HG03521 (cell line): ENCODE measurements at regions not wholly inside any gene's neighbourhood (a gene's known extent, or its start where the extent isn't known, plus 50 kb on each side); places are given as distances from the start of the nearest gene placed in this dataset.
"Not testable (repeated sequence)": the region's sequence is repeated elsewhere in the genome, so short reads cannot be mapped to it uniquely, and the experiment has no call there.

Experiments
- ATAC-seq: cut with Tn5 transposase; IDR thresholded peaks from one replicate; pipeline ENCODE4 v1.9.1; 2021; ENCODE audit warnings: mild to moderate bottlenecking, moderate library complexity; ENCODE audit not compliant: unreplicated experiment

DNA sequence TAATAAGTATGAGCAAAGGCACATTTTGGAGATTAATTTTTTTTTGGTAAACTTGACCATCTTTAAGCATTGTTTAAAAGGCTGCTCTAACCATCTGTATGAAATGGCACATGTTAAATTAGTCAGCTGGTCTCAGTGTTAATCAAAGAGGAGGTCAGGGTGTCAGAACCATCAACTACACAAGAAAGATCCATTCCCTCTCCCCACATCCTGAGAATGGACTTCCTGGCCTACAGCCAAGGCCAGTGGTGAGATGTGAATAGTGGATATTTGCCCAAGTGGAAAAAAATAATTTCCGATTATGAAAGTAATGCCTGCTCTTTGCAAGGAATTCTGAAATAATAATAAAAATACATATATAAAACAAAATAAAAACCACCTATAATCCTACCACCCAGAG is 641.7 kb downstream of the NR2F2 start:
- no peak for ATAC-seq

GRCh38 chr15:96974761-96975160 is 644.3 kb downstream of the NR2F2 start:
- no peak for ATAC-seq

DNA sequence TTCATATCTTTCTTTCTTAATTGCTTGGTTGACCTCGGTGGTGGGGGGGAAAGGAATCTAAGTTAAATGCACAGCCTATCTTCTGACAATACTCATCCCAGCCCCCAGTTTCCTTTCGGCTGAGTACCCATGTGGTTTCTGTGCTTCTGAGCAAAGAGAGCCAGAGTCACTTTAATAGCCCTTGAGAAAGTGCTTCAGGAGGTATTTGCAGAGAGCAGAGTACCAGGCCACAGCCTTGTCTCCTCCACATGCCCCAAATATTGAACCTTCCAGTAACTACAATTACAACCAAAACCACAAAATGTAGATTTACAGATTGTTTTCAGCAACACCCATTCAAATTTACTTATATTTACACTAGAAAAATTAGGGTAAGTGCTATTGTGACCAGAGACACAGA is 647.4 kb downstream of the NR2F2 start:
- ATAC-seq: no peak

GRCh38 chr15:96978937-96979473 is 648.5 kb downstream of the NR2F2 start:
- ATAC-seq: no peak

- not testable (repeated sequence) for ATAC-seq
These were observed 653.7 kb downstream of the NR2F2 start for GRCh38 chr15:96984121-96984671.

- ATAC-seq: no peak
These were observed 662.3 kb downstream of the NR2F2 start for GRCh38 chr15:96992817-96993216.

- ATAC-seq: no peak
These were observed 667.0 kb downstream of the NR2F2 start for GRCh38 chr15:96997538-96997937.

GRCh38 chr15:97009031-97009431 is 678.5 kb downstream of the NR2F2 start:
- no peak for ATAC-seq

DNA sequence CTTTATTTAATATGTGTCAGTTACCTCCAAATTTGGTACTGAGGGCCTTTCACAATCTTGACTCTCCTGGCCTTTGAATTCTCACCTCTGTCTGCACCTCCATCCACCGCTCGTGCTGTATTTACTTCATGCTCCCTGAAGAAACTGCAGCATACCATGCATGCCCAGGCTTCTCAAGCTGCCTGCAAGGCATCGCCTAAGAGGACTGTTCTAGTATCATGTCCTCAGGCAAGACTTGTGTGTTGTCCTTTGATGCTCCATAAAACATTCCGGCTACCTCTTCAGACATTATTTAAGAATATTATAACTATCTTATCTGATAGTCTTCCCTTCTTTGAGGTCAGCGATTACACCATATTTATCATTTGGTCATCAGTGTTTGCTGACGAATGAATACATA is 682.5 kb downstream of the NR2F2 start:
- no peak for ATAC-seq

GRCh38 chr15:97013491-97013890 is 683.0 kb downstream of the NR2F2 start:
- ATAC-seq: no peak

- no peak for ATAC-seq
These were observed 683.5 kb downstream of the NR2F2 start for GRCh38 chr15:97014001-97014400.

DNA sequence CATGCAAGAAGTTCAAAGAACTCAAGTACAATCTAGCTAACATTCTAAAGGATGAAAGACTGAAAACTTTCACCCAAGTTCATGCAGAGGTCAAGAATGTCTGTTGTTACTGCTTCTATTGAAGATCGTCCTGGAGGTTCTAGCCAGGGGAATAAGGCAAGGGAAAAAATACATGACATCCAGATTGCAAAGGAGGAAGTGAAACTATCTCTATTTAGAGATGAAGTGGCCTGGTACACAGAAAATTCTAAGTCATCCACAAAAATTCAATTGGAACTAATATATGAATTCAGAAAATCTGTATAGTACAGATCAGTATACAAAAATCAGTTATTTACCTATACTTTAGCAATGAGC is 693.0 kb downstream of the NR2F2 start:
- ATAC-seq: no peak

DNA sequence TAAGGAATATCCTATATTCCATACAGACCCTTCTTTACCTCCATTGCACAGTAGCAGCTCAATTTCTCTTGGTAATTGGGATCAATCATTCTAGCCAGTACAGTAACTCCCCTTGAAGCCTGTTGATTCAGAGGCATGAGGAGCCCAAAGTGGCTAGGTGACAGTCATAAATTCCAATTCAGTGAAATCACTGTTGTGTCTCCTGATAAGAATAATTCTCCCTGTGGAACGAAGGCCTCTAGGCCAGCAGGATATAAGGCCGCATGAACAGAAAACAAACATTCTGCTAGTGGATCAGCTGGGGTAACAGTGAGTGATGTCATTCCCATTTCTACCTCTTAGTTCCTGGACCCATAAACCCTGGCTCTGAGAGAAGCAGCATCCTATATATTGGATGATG is 696.3 kb downstream of the NR2F2 start:
- ATAC-seq: no peak

DNA sequence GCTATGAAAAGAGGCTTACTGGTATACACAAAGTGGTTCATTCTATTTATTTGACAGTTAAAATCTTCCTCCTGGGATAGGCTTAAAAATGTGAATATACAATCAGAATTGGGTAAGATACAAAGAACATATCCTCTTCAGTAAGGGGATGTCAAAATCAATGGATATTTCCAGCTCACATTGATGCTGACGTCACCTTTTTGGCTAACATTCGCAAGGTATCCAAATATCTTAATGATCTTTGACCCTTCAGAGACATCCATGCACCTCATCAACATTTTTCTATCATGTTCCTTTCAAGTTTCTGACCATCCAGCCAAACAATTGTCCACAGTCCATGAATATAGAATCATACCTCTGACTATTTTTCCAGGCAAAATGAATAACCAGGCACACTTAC is 697.3 kb downstream of the NR2F2 start:
- ATAC-seq: no peak

DNA sequence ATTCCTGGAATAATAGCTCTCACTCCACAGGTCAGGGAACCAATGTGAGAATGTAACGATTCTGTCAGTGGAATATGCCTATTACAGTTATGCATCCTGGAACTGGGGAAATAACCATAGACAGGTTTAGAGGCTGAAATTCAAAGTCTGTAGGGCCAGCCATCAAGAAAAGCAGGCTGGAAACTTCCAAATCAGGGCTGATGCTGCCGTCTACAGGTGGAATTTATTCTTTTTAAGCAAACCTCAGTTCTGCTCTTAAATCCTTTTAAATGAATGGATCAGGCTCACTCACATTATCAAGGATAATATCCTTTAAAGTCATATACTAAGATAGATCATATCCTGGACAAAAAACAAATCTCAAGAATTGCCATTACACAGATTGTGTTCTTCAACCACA is 699.8 kb downstream of the NR2F2 start:
- ATAC-seq: no peak

DNA sequence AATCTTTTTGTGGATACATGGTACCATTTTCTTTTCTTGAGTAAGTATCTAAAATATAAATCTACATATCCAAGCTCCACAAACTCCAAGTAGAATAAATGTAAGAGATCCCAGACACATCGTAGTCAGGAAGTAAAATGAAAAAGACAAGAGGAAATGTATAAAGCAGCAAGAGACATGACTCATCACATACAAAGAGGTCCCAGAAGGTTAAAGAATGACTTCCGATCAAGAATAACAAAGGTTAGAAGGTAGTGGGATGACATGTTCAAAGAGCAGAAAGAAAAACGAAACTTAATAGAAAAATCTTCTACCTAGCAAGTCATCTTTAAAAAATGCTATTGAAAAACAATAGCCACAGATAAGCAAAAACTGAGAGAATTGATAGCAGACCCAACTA is 705.8 kb downstream of the NR2F2 start:
- no peak for ATAC-seq

GRCh38 chr15:97037080-97037479 is 706.6 kb downstream of the NR2F2 start:
- no peak for ATAC-seq

DNA sequence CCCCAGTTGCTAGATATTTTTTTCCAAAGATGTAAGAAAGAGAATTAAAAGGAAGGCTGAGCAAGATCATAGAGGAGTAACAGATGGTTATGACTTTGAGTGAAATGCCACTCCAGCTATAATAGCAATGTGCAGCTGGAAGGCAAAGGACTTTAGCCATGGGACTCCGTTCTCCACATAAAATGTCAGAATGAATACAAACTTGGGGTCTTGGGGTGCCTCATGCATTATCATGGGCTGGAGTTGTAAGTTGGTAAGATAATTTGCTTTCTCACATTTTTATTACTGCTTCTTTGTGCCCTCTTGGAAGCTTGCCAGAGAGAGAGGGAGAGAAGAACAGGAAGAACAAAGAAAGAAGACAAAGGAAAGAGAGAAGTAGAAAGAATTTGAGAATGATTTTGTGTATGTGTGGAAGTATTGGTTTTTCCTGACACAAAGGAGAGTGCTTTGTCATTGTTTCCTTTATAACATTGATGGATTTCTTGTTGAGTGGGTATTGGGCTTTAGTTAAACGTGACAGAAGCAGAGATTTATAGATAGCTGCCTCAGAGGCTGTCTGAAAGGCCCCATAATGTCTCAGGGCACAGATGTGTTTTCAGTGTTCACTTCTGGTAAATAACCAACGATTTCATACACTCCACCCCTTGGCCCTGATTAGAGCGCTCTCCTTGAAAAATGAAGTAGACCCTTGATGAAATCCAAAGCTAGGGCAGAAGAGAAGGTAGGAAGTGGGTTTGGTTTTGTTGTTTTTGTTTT is 715.3 kb downstream of the NR2F2 start:
- ATAC-seq: no peak

- no peak for ATAC-seq
These were observed 722.0 kb downstream of the NR2F2 start for GRCh38 chr15:97052513-97052912.

DNA sequence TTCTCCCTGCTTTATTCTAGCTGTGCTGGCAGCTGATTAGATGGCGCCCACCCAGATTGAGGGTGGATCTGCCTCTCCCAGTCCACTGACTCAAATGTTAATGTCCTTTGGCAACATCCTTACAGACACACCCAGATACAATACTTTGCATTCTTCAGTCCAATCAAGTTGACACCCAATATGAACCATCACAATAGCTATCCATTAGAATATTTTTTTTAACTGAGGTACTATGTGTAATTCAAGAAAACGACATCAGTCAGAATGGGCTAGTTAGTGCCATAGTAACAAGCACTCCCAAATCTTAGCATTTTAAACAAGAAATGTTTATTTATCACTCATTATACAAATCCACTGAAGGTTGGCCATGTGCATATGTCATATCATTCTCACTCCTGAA is 723.1 kb downstream of the NR2F2 start:
- no peak for ATAC-seq

DNA sequence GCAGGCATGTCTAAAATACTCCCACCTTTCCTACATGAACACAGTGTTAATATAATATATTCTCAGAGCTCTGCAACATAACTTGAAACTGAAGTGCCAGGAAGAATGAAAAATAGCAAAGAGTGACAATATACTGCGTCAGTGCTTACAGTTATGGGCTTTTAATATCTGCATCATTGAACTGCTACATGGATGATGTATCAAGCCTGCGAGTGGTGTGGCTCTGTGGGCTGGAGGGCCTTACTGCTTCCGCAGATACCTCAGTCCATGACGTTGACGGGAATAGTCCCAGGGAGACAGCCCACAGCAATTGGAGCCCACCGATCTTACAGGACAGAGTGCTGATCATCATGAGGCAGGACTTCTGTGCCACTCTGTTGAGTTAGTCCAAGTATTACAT is 727.0 kb downstream of the NR2F2 start:
- ATAC-seq: no peak

DNA sequence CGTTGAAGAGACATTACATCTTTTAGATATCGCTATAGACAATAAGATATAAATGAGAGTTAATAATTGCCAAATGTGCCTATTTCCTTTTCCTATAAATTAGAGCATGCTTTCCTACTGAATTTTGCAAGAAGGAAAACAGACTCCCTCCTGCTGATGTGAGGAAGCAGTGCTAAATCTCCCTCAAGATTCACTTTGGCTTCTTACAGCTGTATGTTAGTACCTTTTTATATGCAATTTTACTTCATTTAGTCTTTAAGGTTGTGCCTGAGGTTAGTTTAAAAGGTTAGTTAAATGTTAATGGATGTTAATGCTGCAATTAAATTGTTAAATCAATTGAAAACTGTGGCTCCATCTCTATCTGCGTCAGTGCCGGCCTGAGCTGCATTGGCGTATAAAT is 728.8 kb downstream of the NR2F2 start:
- no peak for ATAC-seq

DNA sequence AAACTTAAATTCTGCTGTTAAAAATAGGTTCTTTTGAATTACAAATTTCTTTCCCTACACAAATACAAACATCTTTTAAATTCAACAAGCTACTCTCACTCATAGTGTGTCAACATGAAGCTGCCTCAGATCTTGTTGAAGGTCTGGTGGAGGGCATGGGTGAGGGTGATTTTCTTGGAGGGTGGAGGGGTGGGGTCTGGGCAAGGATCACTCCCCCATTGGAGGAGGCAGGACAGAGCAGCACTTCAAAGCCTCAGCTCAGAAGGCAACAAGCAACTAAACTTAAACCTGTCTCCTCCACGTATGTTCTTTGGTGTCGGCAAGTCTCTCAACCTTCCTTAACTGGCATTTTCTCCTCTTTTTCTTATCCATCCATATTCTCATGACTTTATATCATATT is 730.9 kb downstream of the NR2F2 start:
- ATAC-seq: no peak
